H1 (cell line): ENCODE measurements at regions not wholly inside any gene's neighbourhood (a gene's known extent, or its start where the extent isn't known, plus 50 kb on each side); places are given as distances from the start of the nearest gene placed in this dataset.

ENCODE experiments used
- FOSL1 ChIP-seq: IDR thresholded peaks from 2 replicates; pipeline ENCODE4 v1.6.1; 2011; ENCODE audit warnings: mild to moderate bottlenecking, low read depth, low read length, moderate library complexity; ENCODE audit not compliant: insufficient read depth
- GABPA ChIP-seq: IDR thresholded peaks from 2 replicates; pipeline ENCODE4 v1.6.1; 2011; ENCODE audit warnings: mild to moderate bottlenecking, low read length, moderate library complexity, borderline replicate concordance; ENCODE audit not compliant: insufficient read depth
- JUN ChIP-seq: IDR thresholded peaks from 2 replicates; pipeline ENCODE4 v1.6.1; 2011; ENCODE audit warnings: low read depth, mild to moderate bottlenecking, improper control_type of control experiment, low read length
- RAD21 ChIP-seq, 2 experiments: IDR thresholded peaks in 1 of 2; conservative IDR thresholded peaks in 1 of 2; 2 replicates each; pipeline ENCODE4 v1.6.1; 2011; ENCODE audit warnings: low read depth in 2 of 2, low read length in 2 of 2, improper control_type of control experiment in 1 of 2, inconsistent platforms in 1 of 2, mild to moderate bottlenecking in 1 of 2, moderate library complexity in 1 of 2
- SUZ12 ChIP-seq: fragments of 200-600 bp; sonication (generic); IDR thresholded peaks from 2 replicates; pipeline ENCODE4 v1.6.1; 2012; ENCODE audit warnings: mild to moderate bottlenecking, inconsistent platforms, low read length, moderate library complexity, mixed read lengths
- TF ChIP-seq, protein P1 (sequence below): fragments of 300-600 bp; sonication (generic); IDR thresholded peaks from 2 replicates; pipeline ENCODE4 v1.7.1; 2012; ENCODE audit warnings: low read length, moderate library complexity, mild to moderate bottlenecking, inconsistent platforms; ENCODE audit not compliant: insufficient replicate concordance

DNA sequence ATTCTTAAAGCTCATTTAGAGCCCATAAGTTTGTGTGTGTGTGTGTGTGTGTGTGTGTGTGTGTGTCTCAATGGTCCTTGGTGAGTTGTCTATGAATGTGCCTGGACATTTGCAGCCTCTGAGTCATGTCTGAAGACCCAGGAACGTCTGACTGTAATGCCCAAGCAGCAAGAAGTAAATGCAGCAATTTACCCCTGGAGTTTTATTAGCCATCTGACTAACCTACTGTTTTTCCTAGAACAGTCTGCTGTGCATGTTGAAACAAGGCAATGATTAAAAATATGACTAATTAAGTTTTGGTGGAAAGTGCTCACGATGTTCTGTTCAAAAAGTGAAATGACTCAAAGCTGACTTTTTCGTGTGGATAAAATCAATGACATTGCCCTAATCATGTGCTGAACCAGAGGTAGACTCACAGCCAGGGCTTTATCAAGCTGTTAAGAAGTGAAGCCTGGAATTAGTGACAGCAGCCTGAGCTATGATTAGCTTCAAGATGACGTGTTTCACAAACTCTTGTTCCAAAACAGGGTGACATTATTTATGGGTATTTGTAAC lies 201.6 kb downstream of the CPE start (continued):
- TF ChIP-seq, protein P1, sequence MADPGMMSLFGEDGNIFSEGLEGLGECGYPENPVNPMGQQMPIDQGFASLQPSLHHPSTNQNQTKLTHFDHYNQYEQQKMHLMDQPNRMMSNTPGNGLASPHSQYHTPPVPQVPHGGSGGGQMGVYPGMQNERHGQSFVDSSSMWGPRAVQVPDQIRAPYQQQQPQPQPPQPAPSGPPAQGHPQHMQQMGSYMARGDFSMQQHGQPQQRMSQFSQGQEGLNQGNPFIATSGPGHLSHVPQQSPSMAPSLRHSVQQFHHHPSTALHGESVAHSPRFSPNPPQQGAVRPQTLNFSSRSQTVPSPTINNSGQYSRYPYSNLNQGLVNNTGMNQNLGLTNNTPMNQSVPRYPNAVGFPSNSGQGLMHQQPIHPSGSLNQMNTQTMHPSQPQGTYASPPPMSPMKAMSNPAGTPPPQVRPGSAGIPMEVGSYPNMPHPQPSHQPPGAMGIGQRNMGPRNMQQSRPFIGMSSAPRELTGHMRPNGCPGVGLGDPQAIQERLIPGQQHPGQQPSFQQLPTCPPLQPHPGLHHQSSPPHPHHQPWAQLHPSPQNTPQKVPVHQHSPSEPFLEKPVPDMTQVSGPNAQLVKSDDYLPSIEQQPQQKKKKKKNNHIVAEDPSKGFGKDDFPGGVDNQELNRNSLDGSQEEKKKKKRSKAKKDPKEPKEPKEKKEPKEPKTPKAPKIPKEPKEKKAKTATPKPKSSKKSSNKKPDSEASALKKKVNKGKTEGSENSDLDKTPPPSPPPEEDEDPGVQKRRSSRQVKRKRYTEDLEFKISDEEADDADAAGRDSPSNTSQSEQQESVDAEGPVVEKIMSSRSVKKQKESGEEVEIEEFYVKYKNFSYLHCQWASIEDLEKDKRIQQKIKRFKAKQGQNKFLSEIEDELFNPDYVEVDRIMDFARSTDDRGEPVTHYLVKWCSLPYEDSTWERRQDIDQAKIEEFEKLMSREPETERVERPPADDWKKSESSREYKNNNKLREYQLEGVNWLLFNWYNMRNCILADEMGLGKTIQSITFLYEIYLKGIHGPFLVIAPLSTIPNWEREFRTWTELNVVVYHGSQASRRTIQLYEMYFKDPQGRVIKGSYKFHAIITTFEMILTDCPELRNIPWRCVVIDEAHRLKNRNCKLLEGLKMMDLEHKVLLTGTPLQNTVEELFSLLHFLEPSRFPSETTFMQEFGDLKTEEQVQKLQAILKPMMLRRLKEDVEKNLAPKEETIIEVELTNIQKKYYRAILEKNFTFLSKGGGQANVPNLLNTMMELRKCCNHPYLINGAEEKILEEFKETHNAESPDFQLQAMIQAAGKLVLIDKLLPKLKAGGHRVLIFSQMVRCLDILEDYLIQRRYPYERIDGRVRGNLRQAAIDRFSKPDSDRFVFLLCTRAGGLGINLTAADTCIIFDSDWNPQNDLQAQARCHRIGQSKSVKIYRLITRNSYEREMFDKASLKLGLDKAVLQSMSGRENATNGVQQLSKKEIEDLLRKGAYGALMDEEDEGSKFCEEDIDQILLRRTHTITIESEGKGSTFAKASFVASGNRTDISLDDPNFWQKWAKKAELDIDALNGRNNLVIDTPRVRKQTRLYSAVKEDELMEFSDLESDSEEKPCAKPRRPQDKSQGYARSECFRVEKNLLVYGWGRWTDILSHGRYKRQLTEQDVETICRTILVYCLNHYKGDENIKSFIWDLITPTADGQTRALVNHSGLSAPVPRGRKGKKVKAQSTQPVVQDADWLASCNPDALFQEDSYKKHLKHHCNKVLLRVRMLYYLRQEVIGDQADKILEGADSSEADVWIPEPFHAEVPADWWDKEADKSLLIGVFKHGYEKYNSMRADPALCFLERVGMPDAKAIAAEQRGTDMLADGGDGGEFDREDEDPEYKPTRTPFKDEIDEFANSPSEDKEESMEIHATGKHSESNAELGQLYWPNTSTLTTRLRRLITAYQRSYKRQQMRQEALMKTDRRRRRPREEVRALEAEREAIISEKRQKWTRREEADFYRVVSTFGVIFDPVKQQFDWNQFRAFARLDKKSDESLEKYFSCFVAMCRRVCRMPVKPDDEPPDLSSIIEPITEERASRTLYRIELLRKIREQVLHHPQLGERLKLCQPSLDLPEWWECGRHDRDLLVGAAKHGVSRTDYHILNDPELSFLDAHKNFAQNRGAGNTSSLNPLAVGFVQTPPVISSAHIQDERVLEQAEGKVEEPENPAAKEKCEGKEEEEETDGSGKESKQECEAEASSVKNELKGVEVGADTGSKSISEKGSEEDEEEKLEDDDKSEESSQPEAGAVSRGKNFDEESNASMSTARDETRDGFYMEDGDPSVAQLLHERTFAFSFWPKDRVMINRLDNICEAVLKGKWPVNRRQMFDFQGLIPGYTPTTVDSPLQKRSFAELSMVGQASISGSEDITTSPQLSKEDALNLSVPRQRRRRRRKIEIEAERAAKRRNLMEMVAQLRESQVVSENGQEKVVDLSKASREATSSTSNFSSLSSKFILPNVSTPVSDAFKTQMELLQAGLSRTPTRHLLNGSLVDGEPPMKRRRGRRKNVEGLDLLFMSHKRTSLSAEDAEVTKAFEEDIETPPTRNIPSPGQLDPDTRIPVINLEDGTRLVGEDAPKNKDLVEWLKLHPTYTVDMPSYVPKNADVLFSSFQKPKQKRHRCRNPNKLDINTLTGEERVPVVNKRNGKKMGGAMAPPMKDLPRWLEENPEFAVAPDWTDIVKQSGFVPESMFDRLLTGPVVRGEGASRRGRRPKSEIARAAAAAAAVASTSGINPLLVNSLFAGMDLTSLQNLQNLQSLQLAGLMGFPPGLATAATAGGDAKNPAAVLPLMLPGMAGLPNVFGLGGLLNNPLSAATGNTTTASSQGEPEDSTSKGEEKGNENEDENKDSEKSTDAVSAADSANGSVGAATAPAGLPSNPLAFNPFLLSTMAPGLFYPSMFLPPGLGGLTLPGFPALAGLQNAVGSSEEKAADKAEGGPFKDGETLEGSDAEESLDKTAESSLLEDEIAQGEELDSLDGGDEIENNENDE, result no peak
- TF ChIP-seq GABPA, result no peak
- TF ChIP-seq JUN, result no peak
- no peak for TF ChIP-seq SUZ12
- TF ChIP-seq RAD21 (IDR thresholded peaks at IDR 0.05 in 1 of 2, conservative IDR thresholded peaks at IDR 0.05 in 1 of 2; ENCODE audit: low read depth in 2 of 2, low read length in 2 of 2), result no peak
- TF ChIP-seq FOSL1, result no peak
